A549 (cell line): ENCODE measurements at regions not wholly inside any gene's neighbourhood (a gene's known extent, or its start where the extent isn't known, plus 50 kb on each side); places are given as distances from the start of the nearest gene placed in this dataset.

ENCODE experiments used
- ATAC-seq, 2 experiments: fragments of 200-7000 bp in 1 of 2; fragments of >200 bp in 1 of 2; cut with Nextera tagmentation in 1 of 2; cut with Tn5 transposase in 1 of 2; 3 replicates each; pipeline versions ENCODE4 v1.8.0 to v1.9.1; 2018 to 2020; ENCODE audit warnings: mild to moderate bottlenecking in 1 of 2, moderate library complexity in 1 of 2
- CTCF ChIA-PET: fragments of 300-600 bp; sonication (Branson Sonifier 250); formaldehyde crosslinking; extraction: SDS; loops from one replicate; lab custom pipeline; 2021; ENCODE audit warnings: antibody characterized with exemption, inconsistent platforms; lab: Yijun Ruan, JAX
- POLR2A ChIA-PET: fragments of 350-600 bp; formaldehyde crosslinking; extraction: SDS; loops from one replicate; lab custom pipeline; 2021; ENCODE audit warnings: antibody characterized with exemption, inconsistent platforms; lab: Yijun Ruan, JAX
- DNase-seq, 2 experiments: peaks; one replicate each; pipeline versions ENCODE4 v3.0.0 to v3.0.0-alpha.2; 2011 to 2016; ENCODE audit warnings: low read depth in 1 of 2, low spot score in 1 of 2
- FAIRE-seq: peaks from 2 replicates; lab custom pipeline; 2011; peaks lifted over from hg19 to GRCh38; lab: Jason Lieb, UNC
- H3K27ac ChIP-seq, 2 experiments: fragments of >200 bp; sonication (Bioruptor Twin); formaldehyde crosslinking; 3 replicates each; pipeline ENCODE4 v1.5.1; 2016 to 2017
- H3K4me1 ChIP-seq: fragments of >200 bp; sonication (Bioruptor Twin); formaldehyde crosslinking; 3 replicates; pipeline ENCODE4 v1.6.1; 2016
- H3K4me2 ChIP-seq: fragments of >200 bp; sonication (Bioruptor Twin); formaldehyde crosslinking; 3 replicates; pipeline ENCODE4 v1.6.1; 2016
- H3K4me3 ChIP-seq: fragments of >200 bp; sonication (Bioruptor Twin); formaldehyde crosslinking; 3 replicates; pipeline ENCODE4 v1.5.1; 2016
- H3K9me3 ChIP-seq: fragments of >200 bp; sonication (Bioruptor Twin); formaldehyde crosslinking; 3 replicates; pipeline ENCODE4 v1.6.1; 2016
- CBX2 ChIP-seq: fragments of 200-600 bp; sonication (generic); IDR thresholded peaks from 2 replicates; pipeline ENCODE4 v1.6.1; 2016; ENCODE audit warnings: low read depth, mild to moderate bottlenecking, borderline replicate concordance
- CHD2 ChIP-seq: fragments of 150-350 bp; IDR thresholded peaks from 2 replicates; pipeline ENCODE4 v1.6.1; 2014; ENCODE audit warnings: low read length; ENCODE audit not compliant: partially characterized antibody
- CHD4 ChIP-seq: fragments of 200-600 bp; sonication (generic); IDR thresholded peaks from 2 replicates; pipeline ENCODE4 v1.6.1; 2016; ENCODE audit warnings: antibody characterized with exemption, mild to moderate bottlenecking, borderline replicate concordance
- EHF ChIP-seq: fragments of 250-450 bp; sonication (Bioruptor Pico); IDR thresholded peaks from 2 replicates; pipeline ENCODE4 v1.5.0; 2020; ENCODE audit warnings: mild to moderate bottlenecking
- EP300 ChIP-seq, 2 experiments: fragments of >200 bp; sonication (Bioruptor Twin); formaldehyde crosslinking; IDR thresholded peaks; 2 replicates in 1 of 2; 3 replicates in 1 of 2; pipeline ENCODE4 v1.6.1; 2016 to 2017
- GATA3 ChIP-seq: IDR thresholded peaks from 2 replicates; pipeline ENCODE4 v1.6.1; 2012; ENCODE audit warnings: borderline replicate concordance
- HOXA7 ChIP-seq: fragments of 250-450 bp; sonication (Bioruptor Pico); IDR thresholded peaks from 2 replicates; pipeline ENCODE4 v1.5.0; 2020; ENCODE audit warnings: mild to moderate bottlenecking, moderate library complexity
- HOXB5 ChIP-seq: fragments of 250-450 bp; sonication (Bioruptor Pico); IDR thresholded peaks from 2 replicates; pipeline ENCODE4 v1.5.0; 2020; ENCODE audit warnings: mild to moderate bottlenecking, moderate library complexity
- MAFK ChIP-seq: fragments of 450-650 bp; IDR thresholded peaks from 2 replicates; pipeline ENCODE4 v1.6.1; 2014; ENCODE audit not compliant: partially characterized antibody
- MAZ ChIP-seq: fragments of 150-350 bp; IDR thresholded peaks from 2 replicates; pipeline ENCODE4 v1.6.1; 2014; ENCODE audit warnings: antibody characterized with exemption, low read depth, low read length, borderline replicate concordance
- MYC ChIP-seq: IDR thresholded peaks from 2 replicates; pipeline ENCODE4 v1.6.1; 2012; ENCODE audit warnings: mild to moderate bottlenecking, inconsistent platforms, low read length, improper control_type of control experiment, borderline replicate concordance
- NR3C1 ChIP-seq: fragments of >200 bp; sonication (Bioruptor Twin); formaldehyde crosslinking; IDR thresholded peaks from 3 replicates; pipeline ENCODE4 v1.6.1; 2017
- RARB ChIP-seq: fragments of 250-450 bp; sonication (Bioruptor Pico); IDR thresholded peaks from 2 replicates; pipeline ENCODE4 v1.8.0; 2021; ENCODE audit warnings: mild to moderate bottlenecking, moderate library complexity
- RFX5 ChIP-seq: fragments of 450-650 bp; IDR thresholded peaks from 2 replicates; pipeline ENCODE4 v1.7.1; 2014; ENCODE audit warnings: antibody characterized with exemption, mild to moderate bottlenecking, moderate library complexity
- SREBF2 ChIP-seq: fragments of 450-650 bp; IDR thresholded peaks from 2 replicates; pipeline ENCODE4 v1.6.1; 2014; ENCODE audit warnings: mild to moderate bottlenecking, moderate library complexity
- TFCP2L1 ChIP-seq: fragments of 250-450 bp; sonication (Bioruptor Pico); IDR thresholded peaks from 2 replicates; pipeline ENCODE4 v1.5.0; 2021; ENCODE audit warnings: mild to moderate bottlenecking
- TP53 ChIP-seq: fragments of 250-450 bp; sonication (Bioruptor Pico); IDR thresholded peaks from 2 replicates; pipeline ENCODE4 v1.5.0; 2021; ENCODE audit warnings: mild to moderate bottlenecking, moderate library complexity
- ZC3H11A ChIP-seq: fragments of 450-650 bp; IDR thresholded peaks from 2 replicates; pipeline ENCODE4 v1.6.1; 2014; ENCODE audit warnings: antibody characterized with exemption, mild to moderate bottlenecking
- ZSCAN20 ChIP-seq: fragments of 250-450 bp; sonication (Bioruptor Pico); IDR thresholded peaks from 2 replicates; pipeline ENCODE4 v1.8.0; 2022; ENCODE audit warnings: mild to moderate bottlenecking, moderate library complexity
- WGBS: methylation state at CpG from one replicate; pipeline ENCODE4 v1.1.6; 2017; ENCODE audit errors: missing lambda C conversion rate; 5-methylcytosine and 5-hydroxymethylcytosine counted together
- TF ChIP-seq, protein P1 (sequence below): fragments of 150-350 bp; IDR thresholded peaks from 2 replicates; pipeline ENCODE4 v1.6.1; 2014; ENCODE audit warnings: low read depth, mild to moderate bottlenecking, low read length
- TF ChIP-seq, protein P2 (sequence below): fragments of >200 bp; sonication (Bioruptor Twin); formaldehyde crosslinking; IDR thresholded peaks from 3 replicates; pipeline ENCODE4 v1.5.1; 2016
- TF ChIP-seq, protein P3 (sequence below): fragments of 200-600 bp; sonication (generic); IDR thresholded peaks from 2 replicates; pipeline ENCODE4 v1.6.1; 2016; ENCODE audit warnings: antibody characterized with exemption, mild to moderate bottlenecking, moderate library complexity

DNA sequence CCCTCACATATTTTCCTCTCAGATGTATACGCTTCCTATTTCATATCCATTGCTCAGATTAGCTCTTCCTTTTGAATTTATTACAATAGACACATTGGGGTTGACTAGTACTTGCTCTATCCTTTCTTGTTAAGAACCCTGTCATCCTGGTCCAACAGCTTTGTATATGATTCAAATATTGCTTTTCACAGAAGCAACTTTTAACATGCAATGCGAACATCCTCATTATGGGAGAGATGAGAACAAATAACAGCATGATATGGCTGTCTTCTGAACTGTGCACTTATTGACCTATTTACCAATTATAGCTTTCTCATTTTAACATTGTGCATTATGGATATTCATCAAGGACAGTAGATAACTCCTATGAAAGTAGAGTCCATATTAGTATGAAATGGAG is 510.8 kb downstream of the PTPRC start (continued):
- no peak for TF ChIP-seq RFX5
- TF ChIP-seq RARB = no peak

DNA sequence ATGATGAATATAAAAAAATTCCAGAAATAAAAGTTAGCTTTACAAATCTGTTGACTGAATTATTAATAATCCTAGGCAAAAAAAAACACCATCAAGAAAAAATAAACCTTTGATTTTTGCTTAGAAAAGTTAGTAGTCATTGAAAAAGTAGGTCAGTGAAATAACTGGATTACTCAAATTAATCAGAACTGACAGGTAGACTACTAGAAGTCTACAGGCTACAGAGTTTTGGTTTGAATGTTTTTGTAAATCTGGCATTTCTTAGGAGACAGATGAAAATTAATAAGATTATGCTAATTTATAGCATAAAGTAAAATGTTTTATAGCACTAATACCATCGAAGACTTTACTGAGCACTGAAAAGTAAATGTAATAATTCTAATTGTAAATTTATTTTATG is 511.9 kb downstream of the PTPRC start:
- Histone ChIP-seq H3K4me3 (no peak overlapping the region), H3K27ac (no peak overlapping the region), H3K9me3 (no peaks in the 10 kb centered on the region), H3K4me2 (no peak overlapping the region), H3K4me1 (no peaks in the 10 kb centered on the region)
- ATAC-seq = no peak
- POLR2A ChIA-PET = no interaction called here
- no peak for FAIRE-seq
- CTCF ChIA-PET = no interaction called here
- WGBS = 8% methylated on average over 1 of the region's 1 CpG
- DNase-seq = no peak
- TF ChIP-seq CHD4 (no peak), EHF (no peak), HOXA7 (CRISPR knock-in tag) (no peak), MYC (no peak), GATA3 (no peak), HOXB5 (no peak), EP300 (IDR thresholded peaks at IDR 0.05) (no peak), NR3C1 (no peak), CBX2 (no peak), MAZ (no peak), TP53 (CRISPR knock-in tag) (no peak), CHD2 (no peak), ZSCAN20 (CRISPR knock-in tag) (no peak), TFCP2L1 (CRISPR knock-in tag) (no peak), MAFK (no peak), ZC3H11A (no peak)
- TF ChIP-seq, protein P1, sequence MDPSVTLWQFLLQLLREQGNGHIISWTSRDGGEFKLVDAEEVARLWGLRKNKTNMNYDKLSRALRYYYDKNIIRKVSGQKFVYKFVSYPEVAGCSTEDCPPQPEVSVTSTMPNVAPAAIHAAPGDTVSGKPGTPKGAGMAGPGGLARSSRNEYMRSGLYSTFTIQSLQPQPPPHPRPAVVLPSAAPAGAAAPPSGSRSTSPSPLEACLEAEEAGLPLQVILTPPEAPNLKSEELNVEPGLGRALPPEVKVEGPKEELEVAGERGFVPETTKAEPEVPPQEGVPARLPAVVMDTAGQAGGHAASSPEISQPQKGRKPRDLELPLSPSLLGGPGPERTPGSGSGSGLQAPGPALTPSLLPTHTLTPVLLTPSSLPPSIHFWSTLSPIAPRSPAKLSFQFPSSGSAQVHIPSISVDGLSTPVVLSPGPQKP = no peak
- TF ChIP-seq, protein P2, sequence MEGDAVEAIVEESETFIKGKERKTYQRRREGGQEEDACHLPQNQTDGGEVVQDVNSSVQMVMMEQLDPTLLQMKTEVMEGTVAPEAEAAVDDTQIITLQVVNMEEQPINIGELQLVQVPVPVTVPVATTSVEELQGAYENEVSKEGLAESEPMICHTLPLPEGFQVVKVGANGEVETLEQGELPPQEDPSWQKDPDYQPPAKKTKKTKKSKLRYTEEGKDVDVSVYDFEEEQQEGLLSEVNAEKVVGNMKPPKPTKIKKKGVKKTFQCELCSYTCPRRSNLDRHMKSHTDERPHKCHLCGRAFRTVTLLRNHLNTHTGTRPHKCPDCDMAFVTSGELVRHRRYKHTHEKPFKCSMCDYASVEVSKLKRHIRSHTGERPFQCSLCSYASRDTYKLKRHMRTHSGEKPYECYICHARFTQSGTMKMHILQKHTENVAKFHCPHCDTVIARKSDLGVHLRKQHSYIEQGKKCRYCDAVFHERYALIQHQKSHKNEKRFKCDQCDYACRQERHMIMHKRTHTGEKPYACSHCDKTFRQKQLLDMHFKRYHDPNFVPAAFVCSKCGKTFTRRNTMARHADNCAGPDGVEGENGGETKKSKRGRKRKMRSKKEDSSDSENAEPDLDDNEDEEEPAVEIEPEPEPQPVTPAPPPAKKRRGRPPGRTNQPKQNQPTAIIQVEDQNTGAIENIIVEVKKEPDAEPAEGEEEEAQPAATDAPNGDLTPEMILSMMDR = no peak

DNA sequence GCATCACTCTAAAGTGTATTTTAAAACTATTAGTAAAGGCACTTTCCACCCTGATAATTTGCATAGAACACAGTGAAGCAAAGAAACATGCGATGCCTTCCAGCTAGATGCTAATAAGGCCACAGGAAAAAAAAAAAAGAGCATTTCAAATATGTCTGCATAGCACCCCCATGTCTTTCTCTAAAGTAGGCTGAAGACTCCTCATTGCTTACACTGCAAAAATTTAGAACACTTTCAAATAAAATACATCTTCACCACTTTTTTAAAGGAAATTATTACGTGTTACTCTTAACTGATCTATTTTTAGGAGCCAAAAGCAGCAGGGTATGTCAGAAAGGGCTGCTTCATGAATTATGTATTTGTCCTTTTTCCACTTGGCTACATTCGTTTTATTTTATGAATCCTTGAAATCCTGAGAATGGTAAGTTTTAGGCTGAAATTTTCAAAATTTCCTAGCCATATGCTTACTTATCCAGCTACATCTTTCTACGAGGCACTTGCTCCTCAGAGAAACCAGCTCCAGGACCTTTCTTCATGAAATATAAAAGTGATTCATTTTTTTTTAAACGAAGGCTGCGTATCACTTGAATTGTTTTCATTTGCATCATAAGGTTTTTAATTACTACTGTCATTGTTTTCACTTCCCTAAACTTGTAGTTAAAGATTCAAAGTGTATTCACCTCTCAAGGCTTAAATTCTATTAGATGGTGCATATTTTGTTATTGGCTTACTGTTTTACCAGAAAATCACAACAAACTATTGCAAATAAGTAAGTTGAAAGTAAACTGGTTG is 513.0 kb downstream of the PTPRC start:
- TF ChIP-seq EHF = no peak
- TF ChIP-seq, protein P3, sequence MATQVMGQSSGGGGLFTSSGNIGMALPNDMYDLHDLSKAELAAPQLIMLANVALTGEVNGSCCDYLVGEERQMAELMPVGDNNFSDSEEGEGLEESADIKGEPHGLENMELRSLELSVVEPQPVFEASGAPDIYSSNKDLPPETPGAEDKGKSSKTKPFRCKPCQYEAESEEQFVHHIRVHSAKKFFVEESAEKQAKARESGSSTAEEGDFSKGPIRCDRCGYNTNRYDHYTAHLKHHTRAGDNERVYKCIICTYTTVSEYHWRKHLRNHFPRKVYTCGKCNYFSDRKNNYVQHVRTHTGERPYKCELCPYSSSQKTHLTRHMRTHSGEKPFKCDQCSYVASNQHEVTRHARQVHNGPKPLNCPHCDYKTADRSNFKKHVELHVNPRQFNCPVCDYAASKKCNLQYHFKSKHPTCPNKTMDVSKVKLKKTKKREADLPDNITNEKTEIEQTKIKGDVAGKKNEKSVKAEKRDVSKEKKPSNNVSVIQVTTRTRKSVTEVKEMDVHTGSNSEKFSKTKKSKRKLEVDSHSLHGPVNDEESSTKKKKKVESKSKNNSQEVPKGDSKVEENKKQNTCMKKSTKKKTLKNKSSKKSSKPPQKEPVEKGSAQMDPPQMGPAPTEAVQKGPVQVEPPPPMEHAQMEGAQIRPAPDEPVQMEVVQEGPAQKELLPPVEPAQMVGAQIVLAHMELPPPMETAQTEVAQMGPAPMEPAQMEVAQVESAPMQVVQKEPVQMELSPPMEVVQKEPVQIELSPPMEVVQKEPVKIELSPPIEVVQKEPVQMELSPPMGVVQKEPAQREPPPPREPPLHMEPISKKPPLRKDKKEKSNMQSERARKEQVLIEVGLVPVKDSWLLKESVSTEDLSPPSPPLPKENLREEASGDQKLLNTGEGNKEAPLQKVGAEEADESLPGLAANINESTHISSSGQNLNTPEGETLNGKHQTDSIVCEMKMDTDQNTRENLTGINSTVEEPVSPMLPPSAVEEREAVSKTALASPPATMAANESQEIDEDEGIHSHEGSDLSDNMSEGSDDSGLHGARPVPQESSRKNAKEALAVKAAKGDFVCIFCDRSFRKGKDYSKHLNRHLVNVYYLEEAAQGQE = no peak
- no peak for TF ChIP-seq SREBF2
- no peak for TF ChIP-seq CHD4
- H3K4me1 ChIP-seq = no peaks in the 10 kb centered on the region
- no peaks in the 10 kb centered on the region for H3K9me3 ChIP-seq
- DNase-seq (no peak), FAIRE-seq (no peak), ATAC-seq (no peak)
- 38% methylated on average over 6 of the region's 6 CpGs for WGBS
- ChIA-PET POLR2A (interaction anchor here (0.5 kb wide), 1 partner anchor 35 kb away, joined by 3 read pairs; no protein-coding TSS in a partner anchor), CTCF (interaction anchor here (0.6 kb wide), 1 partner anchor 170 kb away, joined by 3 read pairs; no protein-coding TSS in a partner anchor)
- H3K4me3 ChIP-seq = no peak overlapping the region
- no peak overlapping the region for H3K27ac ChIP-seq
- H3K4me2 ChIP-seq = no peak overlapping the region
